ENCODE measurements at regions not wholly inside any gene's neighbourhood (a gene's known extent, or its start where the extent isn't known, plus 50 kb on each side); places are given as distances from the start of the nearest gene placed in this dataset.

DNA sequence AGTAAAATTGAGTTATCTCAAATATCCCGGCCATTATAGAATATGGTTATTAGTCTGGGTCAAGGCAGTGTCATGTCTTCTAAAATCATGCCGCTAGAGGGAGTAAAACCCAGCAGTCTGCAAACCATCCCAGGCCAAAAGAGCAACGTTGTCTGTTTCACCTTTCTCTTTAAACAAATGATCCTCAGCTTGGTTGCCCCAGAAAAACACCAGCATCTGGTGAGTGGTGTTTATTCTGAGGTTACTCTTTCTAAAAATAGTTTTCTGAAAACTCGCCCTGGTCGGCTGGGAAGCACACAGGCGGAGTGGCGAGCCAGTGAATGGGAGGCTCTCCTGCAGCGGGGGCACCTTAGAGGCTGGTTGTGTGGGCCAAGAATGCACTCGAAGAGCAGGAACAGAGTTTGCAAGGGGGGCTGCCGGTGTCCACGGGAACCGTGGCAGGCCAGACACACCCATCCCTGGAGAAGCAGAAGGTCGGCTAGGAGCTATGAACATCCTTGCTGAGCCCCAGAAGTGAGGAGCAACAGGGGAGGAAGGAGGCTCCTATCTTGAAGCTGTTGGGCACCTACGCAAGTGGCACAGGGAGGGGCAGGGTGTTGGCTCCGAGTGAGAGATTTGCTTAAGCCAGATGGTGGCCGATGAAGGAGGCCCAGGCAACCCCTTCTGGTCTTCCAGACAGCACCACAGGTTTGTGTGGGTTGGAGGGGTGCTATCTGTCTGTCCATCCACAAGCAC, 297.1 kb downstream of the ETS1 start:
- intact Hi-C loops (cut with DNase I): loop anchor here in 1 of 2 donors (10.0 kb wide), 1 partner anchor 335 kb away; no protein-coding TSS in a partner anchor
- no peaks in the 10 kb centered on the region for H3K36me3 ChIP-seq
- no peaks in the 10 kb centered on the region for H3K9me3 ChIP-seq
- ATAC-seq: peak; percentile 97
- TF ChIP-seq, protein P1, sequence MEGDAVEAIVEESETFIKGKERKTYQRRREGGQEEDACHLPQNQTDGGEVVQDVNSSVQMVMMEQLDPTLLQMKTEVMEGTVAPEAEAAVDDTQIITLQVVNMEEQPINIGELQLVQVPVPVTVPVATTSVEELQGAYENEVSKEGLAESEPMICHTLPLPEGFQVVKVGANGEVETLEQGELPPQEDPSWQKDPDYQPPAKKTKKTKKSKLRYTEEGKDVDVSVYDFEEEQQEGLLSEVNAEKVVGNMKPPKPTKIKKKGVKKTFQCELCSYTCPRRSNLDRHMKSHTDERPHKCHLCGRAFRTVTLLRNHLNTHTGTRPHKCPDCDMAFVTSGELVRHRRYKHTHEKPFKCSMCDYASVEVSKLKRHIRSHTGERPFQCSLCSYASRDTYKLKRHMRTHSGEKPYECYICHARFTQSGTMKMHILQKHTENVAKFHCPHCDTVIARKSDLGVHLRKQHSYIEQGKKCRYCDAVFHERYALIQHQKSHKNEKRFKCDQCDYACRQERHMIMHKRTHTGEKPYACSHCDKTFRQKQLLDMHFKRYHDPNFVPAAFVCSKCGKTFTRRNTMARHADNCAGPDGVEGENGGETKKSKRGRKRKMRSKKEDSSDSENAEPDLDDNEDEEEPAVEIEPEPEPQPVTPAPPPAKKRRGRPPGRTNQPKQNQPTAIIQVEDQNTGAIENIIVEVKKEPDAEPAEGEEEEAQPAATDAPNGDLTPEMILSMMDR (IDR thresholded peaks at IDR 0.05): peak; percentile 76 to 82
- peak overlapping the region; percentile 44 to 65 for H3K27ac ChIP-seq
- H3K4me1 ChIP-seq: peaks cover 0 to 12% of the 10 kb centered on the region in 2 donors
- no peak overlapping the region for H3K4me3 ChIP-seq
- peak; percentile 36 to 73 (median 62) for DNase-seq
- H3K27me3 ChIP-seq: no peaks in the 10 kb centered on the region

DNA sequence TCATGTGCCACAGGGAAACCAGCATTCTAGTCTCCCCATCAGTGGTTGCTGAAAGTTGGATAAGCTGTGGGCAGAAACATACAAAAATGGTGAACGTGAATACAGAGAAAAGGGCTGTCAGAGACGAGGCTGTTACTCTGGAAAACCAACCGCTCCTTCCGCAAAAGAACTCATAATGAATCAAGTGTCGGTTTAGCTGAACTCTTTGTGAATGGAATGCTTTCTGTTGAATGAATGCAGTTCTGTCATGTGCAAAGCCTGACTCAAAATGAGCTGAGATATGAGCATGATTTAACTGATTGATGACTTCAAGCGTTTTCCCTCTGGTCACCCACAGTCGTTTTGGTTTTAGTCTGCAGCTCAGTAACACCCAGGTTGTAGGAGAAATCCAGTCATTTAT, 298.3 kb downstream of the ETS1 start:
- Histone ChIP-seq H3K27me3 (no peaks in the 10 kb centered on the region), H3K4me3 (no peak overlapping the region), H3K27ac (no peak overlapping the region), H3K36me3 (no peaks in the 10 kb centered on the region), H3K9me3 (no peaks in the 10 kb centered on the region), H3K4me1 (peaks cover 0 to 12% of the 10 kb centered on the region in 2 donors)
- no peak for ATAC-seq
- no peak for DNase-seq
- intact Hi-C loops (cut with DNase I): no loop called here
- TF ChIP-seq, protein P1 (IDR thresholded peaks at IDR 0.05): no peak

DNA sequence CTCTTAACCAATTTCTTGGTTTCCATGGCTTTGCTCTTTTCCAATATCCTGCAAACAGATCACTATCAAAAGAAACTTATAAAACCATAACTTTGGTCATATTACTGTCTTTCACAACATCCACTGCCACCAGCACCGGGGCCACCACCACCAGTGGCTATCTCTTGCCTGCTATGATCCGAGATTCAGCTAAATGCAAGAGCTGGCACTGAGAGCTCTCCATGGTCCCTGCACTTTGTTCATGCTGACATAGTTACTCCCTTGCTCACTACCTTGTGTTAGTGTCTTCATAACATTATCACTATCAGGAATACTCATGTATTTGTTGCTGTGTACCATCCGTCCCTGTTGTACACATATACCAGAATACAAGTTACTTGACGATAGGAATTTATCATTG, 299.0 kb downstream of the ETS1 start:
- DNase-seq (no peak), ATAC-seq (no peak)
- TF ChIP-seq, protein P1 (IDR thresholded peaks at IDR 0.05): no peak
- H3K9me3 ChIP-seq: no peaks in the 10 kb centered on the region
- no peak overlapping the region for H3K4me3 ChIP-seq
- no peaks in the 10 kb centered on the region for H3K27me3 ChIP-seq
- H3K4me1 ChIP-seq: peaks cover 0 to 12% of the 10 kb centered on the region in 2 donors
- intact Hi-C loops (cut with DNase I): no loop called here
- no peak overlapping the region for H3K27ac ChIP-seq
- H3K36me3 ChIP-seq: no peaks in the 10 kb centered on the region

DNA sequence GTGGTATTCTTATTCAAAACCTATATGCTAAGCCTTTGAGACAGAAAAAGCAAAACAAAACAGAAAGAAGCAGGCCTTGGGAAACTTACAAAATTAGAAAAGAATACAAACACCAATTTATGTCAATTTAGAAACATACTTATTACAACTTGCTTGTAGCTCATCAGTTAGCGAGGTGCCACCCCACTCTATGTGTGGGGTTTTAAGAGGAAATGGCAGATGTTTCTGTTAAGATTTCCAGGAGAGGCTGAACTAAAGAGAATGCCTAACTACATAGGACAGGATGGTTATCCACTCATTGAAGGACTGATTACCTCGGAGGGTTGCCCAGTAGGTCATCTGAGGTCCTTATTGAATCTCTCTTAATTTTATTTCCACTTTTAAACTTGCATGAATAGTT, 302.0 kb downstream of the ETS1 start:
- intact Hi-C loops (cut with DNase I): no loop called here
- ATAC-seq (no peak), DNase-seq (no peak)
- TF ChIP-seq, protein P1 (IDR thresholded peaks at IDR 0.05): no peak
- H3K27ac ChIP-seq: no peak overlapping the region
- no peaks in the 10 kb centered on the region for H3K27me3 ChIP-seq
- H3K4me3 ChIP-seq: no peak overlapping the region
- peaks cover 0 to 8% of the 10 kb centered on the region in 2 donors for H3K4me1 ChIP-seq
- no peaks in the 10 kb centered on the region for H3K36me3 ChIP-seq
- H3K9me3 ChIP-seq: no peaks in the 10 kb centered on the region

DNA sequence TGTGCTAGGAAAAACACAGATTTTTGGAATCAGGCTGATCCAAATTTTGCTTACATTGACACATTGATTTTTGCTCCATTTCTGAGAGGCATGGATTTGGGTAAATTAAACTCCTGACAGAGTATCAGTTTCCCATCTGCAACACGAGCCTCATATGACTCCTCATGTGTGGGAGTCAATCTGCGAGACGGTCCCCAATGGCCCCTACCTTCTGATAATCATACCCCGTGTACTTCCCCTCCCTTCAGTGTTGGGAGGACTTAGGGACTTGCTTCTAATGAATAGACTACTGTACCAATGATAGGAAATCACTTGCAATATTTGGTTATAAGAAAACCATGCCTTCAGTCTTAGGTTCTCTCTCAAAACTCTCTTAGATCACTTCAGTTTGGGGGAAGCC, 302.7 kb downstream of the ETS1 start:
- Histone ChIP-seq H3K36me3 (no peaks in the 10 kb centered on the region), H3K27me3 (no peaks in the 10 kb centered on the region), H3K27ac (no peak overlapping the region), H3K9me3 (no peaks in the 10 kb centered on the region), H3K4me1 (peaks cover 0 to under 1% of the 10 kb centered on the region in 2 donors), H3K4me3 (no peak overlapping the region)
- TF ChIP-seq, protein P1 (IDR thresholded peaks at IDR 0.05): no peak
- DNase-seq: no peak
- intact Hi-C loops (cut with DNase I): no loop called here
- no peak for ATAC-seq
